ENCODE measurements at regions not wholly inside any gene's neighbourhood (a gene's known extent, or its start where the extent isn't known, plus 50 kb on each side); places are given as distances from the start of the nearest gene placed in this dataset.

GRCh38 chr4:58111818-58112217, 1001.6 kb upstream of the IGFBP7 start:
- no peak for TF ChIP-seq CTCF (IDR thresholded peaks at IDR 0.05)
- TF ChIP-seq POLR2A (IDR thresholded peaks at IDR 0.05), result no peak

All from heart left ventricle (tissue), 13 donors.